IMR-90 (cell line): ENCODE measurements at regions not wholly inside any gene's neighbourhood (a gene's known extent, or its start where the extent isn't known, plus 50 kb on each side); places are given as distances from the start of the nearest gene placed in this dataset.
A peak's percentile ranks its signal among the peaks of the same experiment; 100 is the strongest.

Experiments
- ATAC-seq: fragments of 200-7000 bp; cut with Tn5 transposase; 2 replicates; pipeline ENCODE4 v1.9.1; 2020; ENCODE audit warnings: low read depth, mild to moderate bottlenecking, moderate library complexity
- BruUV-seq: library from RNA; stranded (reverse); fragments of 400-500 nt; replicated peaks from 2 replicates; lab custom pipeline; 2021; lab: Mats Ljungman, UMichigan
- CTCF ChIA-PET: fragments of 300-600 bp; formaldehyde crosslinking; extraction: SDS; loops from one replicate; lab custom pipeline; 2021; ENCODE audit warnings: antibody characterized with exemption; lab: Yijun Ruan, JAX
- POLR2A ChIA-PET: fragments of 300-600 bp; sonication (Branson Sonifier 250); formaldehyde crosslinking; loops from one replicate; lab custom pipeline; 2022; ENCODE audit warnings: antibody characterized with exemption; ENCODE audit not compliant: unreplicated experiment; lab: Charles Lee
- DNase-seq: peaks from one replicate; pipeline ENCODE4 v3.0.0; 2013
- H2AFZ ChIP-seq: replicated peaks from 2 replicates; pipeline ENCODE3; 2013; ENCODE audit warnings: low read length, mild to moderate bottlenecking; ENCODE audit not compliant: poor library complexity
- H2AK5ac ChIP-seq: 2 replicates; pipeline ENCODE4 v1.6.1; 2013; ENCODE audit warnings: low read depth, low read length, inconsistent platforms
- H2AK9ac ChIP-seq: replicated peaks from 2 replicates; pipeline ENCODE3; 2013; ENCODE audit warnings: mild to moderate bottlenecking, low read depth, low read length, moderate library complexity; ENCODE audit not compliant: poor library complexity
- H2BK120ac ChIP-seq: 2 replicates; pipeline ENCODE4 v1.6.1; 2013; ENCODE audit warnings: low read depth, low read length, inconsistent platforms
- H2BK15ac ChIP-seq: 3 replicates; pipeline ENCODE4 v1.6.1; 2013; ENCODE audit warnings: low read depth, low read length, inconsistent platforms
- H2BK20ac ChIP-seq: 2 replicates; pipeline ENCODE4 v1.6.1; 2013; ENCODE audit warnings: low read depth, mild to moderate bottlenecking, inconsistent platforms, low read length, moderate library complexity
- H2BK5ac ChIP-seq: 2 replicates; pipeline ENCODE4 v1.6.1; 2013; ENCODE audit warnings: mild to moderate bottlenecking, low read depth, low read length, inconsistent platforms; ENCODE audit not compliant: poor library complexity, severe bottlenecking
- H3K14ac ChIP-seq: replicated peaks from 2 replicates; pipeline ENCODE4 v1.6.1; 2013; ENCODE audit warnings: low read depth, low read length, inconsistent platforms
- H3K18ac ChIP-seq: 2 replicates; pipeline ENCODE4 v1.6.1; 2013; ENCODE audit warnings: low read depth, low read length, control low read depth
- H3K23ac ChIP-seq: 2 replicates; pipeline ENCODE4 v1.6.1; 2013; ENCODE audit warnings: low read depth, low read length, inconsistent platforms
- H3K27ac ChIP-seq: 2 replicates; pipeline ENCODE4 v1.5.1; 2013; ENCODE audit warnings: mild to moderate bottlenecking, control low read depth, low read length; ENCODE audit not compliant: insufficient read depth
- H3K27me3 ChIP-seq: 2 replicates; pipeline ENCODE4 v1.6.1; 2013; ENCODE audit warnings: low read length; ENCODE audit not compliant: control insufficient read depth, insufficient read depth
- H3K36me3 ChIP-seq: 2 replicates; pipeline ENCODE4 v1.6.1; 2013; ENCODE audit warnings: low read length, mixed read lengths; ENCODE audit not compliant: control insufficient read depth, insufficient read depth
- H3K4ac ChIP-seq: 2 replicates; pipeline ENCODE4 v1.6.1; 2013; ENCODE audit warnings: low read depth, low read length, inconsistent platforms
- H3K4me1 ChIP-seq: 2 replicates; pipeline ENCODE4 v1.6.1; 2013; ENCODE audit warnings: low read length, mixed read lengths; ENCODE audit not compliant: control insufficient read depth, insufficient read depth
- H3K4me2 ChIP-seq: 2 replicates; pipeline ENCODE4 v1.6.1; 2013; ENCODE audit warnings: low read depth, mild to moderate bottlenecking, control low read depth, low read length, moderate library complexity
- H3K4me3 ChIP-seq: 2 replicates; pipeline ENCODE4 v1.5.1; 2013; ENCODE audit warnings: low read depth, mild to moderate bottlenecking, control low read depth, low read length, moderate library complexity; ENCODE audit not compliant: insufficient read depth
- H3K56ac ChIP-seq: 2 replicates; pipeline ENCODE4 v1.6.1; 2013; ENCODE audit warnings: low read length, inconsistent platforms; ENCODE audit not compliant: insufficient read depth; ENCODE audit errors: extremely low read depth
- H3K79me1 ChIP-seq, 2 experiments: 2 replicates each; pipeline ENCODE4 v1.6.1; 2013; ENCODE audit warnings: low read length in 2 of 2, inconsistent platforms in 1 of 2, low read depth in 1 of 2
- H3K9ac ChIP-seq: 2 replicates; pipeline ENCODE4 v1.6.1; 2013; ENCODE audit warnings: low read depth, low read length, control low read depth
- H3K9me1 ChIP-seq: 2 replicates; pipeline ENCODE4 v1.6.1; 2013; ENCODE audit warnings: low read length, inconsistent platforms; ENCODE audit not compliant: insufficient read depth
- H3K9me3 ChIP-seq: 2 replicates; pipeline ENCODE4 v1.6.1; 2013; ENCODE audit warnings: low read length; ENCODE audit not compliant: control insufficient read depth, insufficient read depth
- H4K20me1 ChIP-seq: 2 replicates; pipeline ENCODE4 v1.6.1; 2013; ENCODE audit warnings: low read length, inconsistent platforms; ENCODE audit not compliant: insufficient read depth
- H4K5ac ChIP-seq: 2 replicates; pipeline ENCODE4 v1.6.1; 2013; ENCODE audit warnings: mild to moderate bottlenecking, low read depth, low read length, control low read depth
- H4K8ac ChIP-seq, 2 experiments: 2 replicates each; pipeline ENCODE4 v1.6.1; 2013; ENCODE audit warnings: low read depth in 2 of 2, low read length in 2 of 2, control low read depth in 1 of 2, inconsistent platforms in 1 of 2
- H4K91ac ChIP-seq: 2 replicates; pipeline ENCODE4 v1.6.1; 2013; ENCODE audit warnings: low read depth, low read length, inconsistent platforms; ENCODE audit not compliant: insufficient read depth
- CHD1 ChIP-seq: IDR thresholded peaks from 2 replicates; pipeline ENCODE4 v1.6.1; 2012; ENCODE audit warnings: low read depth, low read length, improper control_type of control experiment
- MAFK ChIP-seq: IDR thresholded peaks from 2 replicates; pipeline ENCODE4 v1.6.1; 2012; ENCODE audit warnings: low read depth, low read length, improper control_type of control experiment
- MXI1 ChIP-seq: IDR thresholded peaks from 2 replicates; pipeline ENCODE4 v1.6.1; 2012; ENCODE audit warnings: low read depth, mild to moderate bottlenecking, low read length, moderate library complexity, borderline replicate concordance
- NFE2L2 ChIP-seq: fragments of 150-350 bp; IDR thresholded peaks from 2 replicates; pipeline ENCODE4 v1.6.1; 2016; ENCODE audit warnings: low read depth, mild to moderate bottlenecking, low read length
- POLR2A ChIP-seq: IDR thresholded peaks from 2 replicates; pipeline ENCODE4 v1.6.1; 2012; ENCODE audit warnings: mild to moderate bottlenecking, low read depth, low read length
- RAD21 ChIP-seq: IDR thresholded peaks from 2 replicates; pipeline ENCODE4 v1.6.1; 2012; ENCODE audit warnings: low read length, improper control_type of control experiment
- RCOR1 ChIP-seq: IDR thresholded peaks from 2 replicates; pipeline ENCODE4 v1.6.1; 2012; ENCODE audit warnings: mild to moderate bottlenecking, low read length, improper control_type of control experiment; ENCODE audit not compliant: insufficient replicate concordance
- RFX5 ChIP-seq: IDR thresholded peaks from 2 replicates; pipeline ENCODE4 v1.8.0; 2012; ENCODE audit warnings: low read depth, mild to moderate bottlenecking, low read length, moderate library complexity
- WGBS, 2 experiments: methylation state at CpG; one replicate each; pipeline versions ENCODE4 v1.1.5 to v1.1.7; 2013; ENCODE audit warnings: missing lambda C conversion rate in 2 of 2; ENCODE audit not compliant: insufficient read length in 1 of 2; ENCODE audit errors: extremely low coverage in 2 of 2; 5-methylcytosine and 5-hydroxymethylcytosine counted together
- dilution Hi-C: fragments of 300-500 bp; cut with HindIII; formaldehyde crosslinking; loops from one replicate; pipeline ENCODE4 v1.14.3; 2018; ENCODE audit warnings: low sequenced_read_pairs; ENCODE audit not compliant: unreplicated experiment
- in situ Hi-C: fragments of 300-500 bp; cut with MboI; formaldehyde crosslinking; loops from 3 replicates; pipeline ENCODE4 v1.14.3; 2019; ENCODE audit warnings: low sequenced_read_pairs, inconsistent platforms, mixed read lengths
- intact Hi-C: fragments of 100-400 bp; cut with micrococcal nuclease; formaldehyde crosslinking; loops from 2 replicates; pipeline ENCODE4 v1.10.0; 2022
- TF ChIP-seq, protein P1 (sequence below): conservative IDR thresholded peaks from 2 replicates; pipeline ENCODE4 v1.5.1; 2012; ENCODE audit warnings: mild to moderate bottlenecking, low read depth, low read length, improper control_type of control experiment
- TF ChIP-seq, protein P2 (sequence below): fragments of 150-350 bp; IDR thresholded peaks from 2 replicates; pipeline ENCODE4 v1.6.1; 2016; ENCODE audit warnings: low read depth, mild to moderate bottlenecking, low read length, moderate library complexity, borderline replicate concordance

DNA sequence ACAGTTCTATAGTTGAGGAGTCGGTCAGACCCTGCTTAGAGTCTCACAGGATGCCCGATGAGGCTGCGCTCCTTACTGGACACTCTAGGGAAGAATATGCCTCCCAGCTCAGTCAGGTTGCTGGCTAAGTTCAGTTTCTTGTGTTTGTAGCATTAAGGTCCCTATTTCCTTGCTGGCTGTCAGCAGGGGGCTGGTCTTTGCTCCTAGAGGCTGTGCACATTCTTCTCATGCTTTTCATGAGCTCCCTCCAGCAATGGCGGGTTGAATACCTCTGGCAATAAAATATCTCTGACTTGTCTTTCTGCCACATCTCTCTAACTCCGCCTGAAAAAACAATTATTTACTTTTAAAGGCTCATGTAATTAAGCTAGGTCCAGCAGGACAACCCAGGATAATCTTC is 79.4 kb upstream of the DNAJC10 start:
- H4K5ac ChIP-seq = no peak overlapping the region
- no peaks in the 10 kb centered on the region for H3K79me1 ChIP-seq
- dilution Hi-C loops = no loop called here
- no peak overlapping the region for H4K8ac ChIP-seq
- H3K18ac ChIP-seq = no peak overlapping the region
- no peak overlapping the region for H2BK120ac ChIP-seq
- no peak overlapping the region for H3K14ac ChIP-seq
- no peak for ATAC-seq
- H3K27me3 ChIP-seq = no peaks in the 10 kb centered on the region
- in situ Hi-C loops = no loop called here
- H2AK9ac ChIP-seq = no peak overlapping the region
- H4K20me1 ChIP-seq = no peaks in the 10 kb centered on the region
- H3K4ac ChIP-seq = no peak overlapping the region
- H3K56ac ChIP-seq = no peak overlapping the region
- H3K4me3 ChIP-seq = no peak overlapping the region
- intact Hi-C loops = no loop called here
- H4K91ac ChIP-seq = no peak overlapping the region
- ChIA-PET POLR2A (no interaction called here), CTCF (interaction anchor here (1.3 kb wide), 1 partner anchor 11 kb away, joined by 3 read pairs; no protein-coding TSS in a partner anchor)
- no peak overlapping the region for H2BK5ac ChIP-seq
- H3K9ac ChIP-seq = no peak overlapping the region
- H2AK5ac ChIP-seq = no peak overlapping the region
- H2BK20ac ChIP-seq = no peak overlapping the region
- H3K9me1 ChIP-seq = no peaks in the 10 kb centered on the region
- H2BK15ac ChIP-seq = no peak overlapping the region
- no peaks in the 10 kb centered on the region for H3K4me1 ChIP-seq
- H3K23ac ChIP-seq = no peak overlapping the region
- DNase-seq = no peak
- no peaks in the 10 kb centered on the region for H3K9me3 ChIP-seq
- no TSS peak for BruUV-seq
- no peaks in the 10 kb centered on the region for H3K36me3 ChIP-seq
- H3K4me2 ChIP-seq = no peak overlapping the region
- peak overlapping the region; percentile 33 for H2AFZ ChIP-seq
- no CpG with 5 or more reads among the region's 5 CpGs for WGBS, 2 experiments
- no peak overlapping the region for H3K27ac ChIP-seq
- TF ChIP-seq CHD1 = no peak
- no peak for TF ChIP-seq RCOR1
- TF ChIP-seq, protein P1, sequence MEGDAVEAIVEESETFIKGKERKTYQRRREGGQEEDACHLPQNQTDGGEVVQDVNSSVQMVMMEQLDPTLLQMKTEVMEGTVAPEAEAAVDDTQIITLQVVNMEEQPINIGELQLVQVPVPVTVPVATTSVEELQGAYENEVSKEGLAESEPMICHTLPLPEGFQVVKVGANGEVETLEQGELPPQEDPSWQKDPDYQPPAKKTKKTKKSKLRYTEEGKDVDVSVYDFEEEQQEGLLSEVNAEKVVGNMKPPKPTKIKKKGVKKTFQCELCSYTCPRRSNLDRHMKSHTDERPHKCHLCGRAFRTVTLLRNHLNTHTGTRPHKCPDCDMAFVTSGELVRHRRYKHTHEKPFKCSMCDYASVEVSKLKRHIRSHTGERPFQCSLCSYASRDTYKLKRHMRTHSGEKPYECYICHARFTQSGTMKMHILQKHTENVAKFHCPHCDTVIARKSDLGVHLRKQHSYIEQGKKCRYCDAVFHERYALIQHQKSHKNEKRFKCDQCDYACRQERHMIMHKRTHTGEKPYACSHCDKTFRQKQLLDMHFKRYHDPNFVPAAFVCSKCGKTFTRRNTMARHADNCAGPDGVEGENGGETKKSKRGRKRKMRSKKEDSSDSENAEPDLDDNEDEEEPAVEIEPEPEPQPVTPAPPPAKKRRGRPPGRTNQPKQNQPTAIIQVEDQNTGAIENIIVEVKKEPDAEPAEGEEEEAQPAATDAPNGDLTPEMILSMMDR = no peak
- TF ChIP-seq, protein P2, sequence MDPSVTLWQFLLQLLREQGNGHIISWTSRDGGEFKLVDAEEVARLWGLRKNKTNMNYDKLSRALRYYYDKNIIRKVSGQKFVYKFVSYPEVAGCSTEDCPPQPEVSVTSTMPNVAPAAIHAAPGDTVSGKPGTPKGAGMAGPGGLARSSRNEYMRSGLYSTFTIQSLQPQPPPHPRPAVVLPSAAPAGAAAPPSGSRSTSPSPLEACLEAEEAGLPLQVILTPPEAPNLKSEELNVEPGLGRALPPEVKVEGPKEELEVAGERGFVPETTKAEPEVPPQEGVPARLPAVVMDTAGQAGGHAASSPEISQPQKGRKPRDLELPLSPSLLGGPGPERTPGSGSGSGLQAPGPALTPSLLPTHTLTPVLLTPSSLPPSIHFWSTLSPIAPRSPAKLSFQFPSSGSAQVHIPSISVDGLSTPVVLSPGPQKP = no peak
- no peak for TF ChIP-seq MAFK
- TF ChIP-seq RAD21 = no peak
- TF ChIP-seq NFE2L2 = no peak
- TF ChIP-seq RFX5 = no peak
- TF ChIP-seq MXI1 = no peak
- no peak for TF ChIP-seq POLR2A
